Epidermal melanocyte (primary cell): ENCODE measurements at regions not wholly inside any gene's neighbourhood (a gene's known extent, or its start where the extent isn't known, plus 50 kb on each side); places are given as distances from the start of the nearest gene placed in this dataset.

Experiments used
- DNase-seq: peaks from one replicate; pipeline ENCODE4 v3.0.0; 2011; ENCODE audit warnings: low spot score; ENCODE audit not compliant: insufficient read length

DNA sequence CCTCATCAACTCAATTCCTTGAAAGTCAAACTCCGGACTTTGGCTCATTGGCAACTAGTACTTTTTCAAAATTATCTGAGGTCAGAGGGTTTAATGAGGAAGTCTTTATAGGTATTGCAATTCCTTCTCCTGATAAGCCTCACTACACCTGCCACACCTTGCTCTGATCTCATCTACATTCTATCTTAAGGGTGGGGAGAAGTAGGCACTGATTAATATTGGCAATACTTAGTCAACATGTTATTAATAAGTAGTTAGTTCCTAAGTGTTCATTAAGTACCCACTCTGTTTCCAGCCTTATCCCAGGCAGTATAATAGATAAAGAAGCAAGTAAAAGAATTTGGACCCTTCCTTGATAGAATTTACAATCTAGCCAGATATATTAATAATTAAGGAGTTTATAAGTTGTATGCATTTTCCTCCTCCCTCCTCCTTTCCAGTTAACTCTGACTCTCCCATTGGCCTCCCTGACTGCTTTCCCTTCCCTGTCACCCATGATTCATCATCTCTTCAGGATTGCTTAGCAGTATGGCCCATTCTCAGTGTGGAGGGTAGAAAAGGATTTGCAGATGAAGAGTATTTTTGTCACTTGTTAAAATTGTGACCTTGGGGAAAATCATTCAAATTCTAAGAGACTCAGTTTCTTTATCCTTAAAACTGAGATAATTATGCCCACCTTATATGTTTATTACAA, 231.0 kb upstream of the ATP2B1 start:
- no peak for DNase-seq

DNA sequence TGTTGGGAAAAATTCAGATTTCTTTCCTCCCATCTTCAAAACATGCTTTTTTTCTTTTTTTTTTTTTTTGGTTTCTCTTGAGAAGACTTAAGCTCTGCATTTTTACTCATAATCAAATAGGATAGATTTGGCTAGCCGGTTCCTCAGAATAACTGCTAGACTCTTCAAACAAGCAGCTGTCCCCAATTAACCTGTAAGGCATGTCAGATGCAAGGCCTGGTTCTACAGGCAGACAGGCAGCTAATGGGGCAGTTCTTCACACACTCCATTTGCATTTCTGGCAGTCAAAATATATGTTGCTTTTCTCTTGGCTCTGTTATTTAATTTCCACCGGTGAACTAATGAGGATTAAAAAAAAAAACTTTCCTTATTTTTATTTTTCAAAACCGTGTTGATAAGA, 228.0 kb upstream of the ATP2B1 start:
- DNase-seq, result no peak

GRCh38 chr12:89935850-89936249, 227.2 kb upstream of the ATP2B1 start:
- no peak for DNase-seq

DNA sequence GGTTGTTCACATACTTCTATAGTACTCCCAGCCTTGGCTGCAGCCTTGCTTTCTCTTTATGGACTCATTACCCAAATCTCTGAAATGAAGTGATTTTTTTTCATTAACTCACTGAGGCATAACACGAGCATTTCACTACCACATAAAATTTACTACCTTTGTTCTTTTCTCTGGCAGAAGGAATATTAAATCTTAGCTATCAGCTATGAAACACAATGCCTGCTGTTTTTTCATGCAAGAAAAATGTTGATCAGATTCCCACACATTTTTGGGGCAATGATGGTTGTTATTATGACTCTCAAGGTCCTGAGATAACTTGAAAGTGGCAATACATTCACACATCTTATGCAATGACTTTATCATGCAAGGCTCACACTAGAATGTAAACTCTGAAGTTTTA, 225.3 kb upstream of the ATP2B1 start:
- no peak for DNase-seq

DNA sequence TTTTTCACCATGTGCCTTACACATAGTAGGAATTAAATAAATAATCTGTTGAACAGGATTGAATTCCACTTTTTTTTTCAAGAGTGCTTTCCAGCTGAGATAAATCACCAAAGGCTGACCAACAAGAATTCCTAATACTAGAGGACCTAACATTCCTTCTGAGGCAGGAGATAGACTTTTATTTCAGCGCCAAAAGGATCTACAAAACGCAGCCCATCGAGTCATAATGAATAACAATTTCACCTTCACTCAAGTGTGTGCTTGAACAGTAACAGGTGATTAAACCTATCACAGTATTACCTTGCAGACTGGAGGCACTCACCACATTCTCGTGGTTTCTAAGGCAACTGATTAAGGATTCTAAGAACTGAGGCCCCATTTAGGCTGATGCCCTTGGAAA, 224.3 kb upstream of the ATP2B1 start:
- DNase-seq, result no peak

GRCh38 chr12:89928467-89928866, 219.8 kb upstream of the ATP2B1 start:
- DNase-seq, result no peak

DNA sequence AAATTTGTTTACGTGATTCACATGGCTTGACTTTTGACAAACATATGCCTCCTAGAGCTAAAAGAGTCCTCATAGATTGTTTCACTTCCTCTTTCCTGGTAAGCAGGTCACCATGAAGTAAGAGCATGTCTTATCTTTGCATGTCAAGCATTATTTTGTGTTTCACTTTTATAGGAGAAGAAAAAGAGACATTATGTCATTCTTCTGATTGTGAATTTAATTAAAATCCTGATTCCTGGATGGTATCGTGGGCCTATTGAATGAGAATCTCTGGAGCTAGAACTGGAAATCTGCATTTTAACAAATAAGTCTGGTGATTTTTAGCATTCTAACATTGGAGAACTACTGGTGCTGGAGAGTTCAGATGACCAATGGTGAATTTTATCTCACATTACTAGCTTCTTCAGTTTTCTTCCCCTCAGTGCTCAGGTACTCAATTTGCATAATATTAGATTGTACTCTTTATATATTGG, 218.6 kb upstream of the ATP2B1 start:
- DNase-seq, result no peak

- DNase-seq, result no peak
These were observed 215.6 kb upstream of the ATP2B1 start for GRCh38 chr12:89924191-89924590.

- DNase-seq, result no peak
These were observed 214.5 kb upstream of the ATP2B1 start for GRCh38 chr12:89923091-89923490.

GRCh38 chr12:89920866-89921265, 212.2 kb upstream of the ATP2B1 start:
- peak; percentile 68 for DNase-seq

DNA sequence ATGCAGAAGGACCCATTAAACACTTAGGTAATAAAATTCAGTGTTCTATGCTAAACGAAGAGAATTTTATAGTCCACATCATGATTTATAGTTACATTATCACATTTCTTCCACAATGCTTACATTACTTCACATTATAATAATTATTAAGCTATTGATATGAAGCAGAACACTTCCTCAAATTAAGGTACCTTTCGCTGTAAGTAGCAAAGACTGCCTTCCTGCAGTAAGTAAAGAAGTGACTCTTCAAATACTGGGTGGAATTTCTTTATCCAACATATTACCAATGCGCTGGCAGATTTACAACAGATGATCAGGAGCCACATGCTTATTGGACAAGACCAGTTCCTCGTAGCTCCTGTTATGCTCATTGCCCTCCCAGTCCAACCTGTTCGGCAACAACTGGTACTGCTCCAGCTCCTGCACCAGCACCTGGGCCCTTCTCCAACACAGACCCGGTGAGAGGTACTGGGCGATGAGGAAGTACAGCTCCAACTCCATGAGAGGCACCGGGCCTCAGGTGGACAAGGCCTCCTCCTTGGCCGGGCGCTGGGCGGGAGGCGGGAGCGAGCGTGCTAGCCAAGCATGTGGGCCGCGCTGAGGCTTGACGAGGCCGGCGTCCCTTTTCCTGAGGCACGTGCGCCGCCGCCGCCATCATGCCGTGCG, 210.7 kb upstream of the ATP2B1 start:
- no peak for DNase-seq

- no peak for DNase-seq
These were observed 209.7 kb upstream of the ATP2B1 start for GRCh38 chr12:89918172-89918846.

- DNase-seq, result no peak
These were observed 201.1 kb upstream of the ATP2B1 start for GRCh38 chr12:89909753-89910152.

GRCh38 chr12:89907659-89908058, 199.0 kb upstream of the ATP2B1 start:
- DNase-seq, result no peak

DNA sequence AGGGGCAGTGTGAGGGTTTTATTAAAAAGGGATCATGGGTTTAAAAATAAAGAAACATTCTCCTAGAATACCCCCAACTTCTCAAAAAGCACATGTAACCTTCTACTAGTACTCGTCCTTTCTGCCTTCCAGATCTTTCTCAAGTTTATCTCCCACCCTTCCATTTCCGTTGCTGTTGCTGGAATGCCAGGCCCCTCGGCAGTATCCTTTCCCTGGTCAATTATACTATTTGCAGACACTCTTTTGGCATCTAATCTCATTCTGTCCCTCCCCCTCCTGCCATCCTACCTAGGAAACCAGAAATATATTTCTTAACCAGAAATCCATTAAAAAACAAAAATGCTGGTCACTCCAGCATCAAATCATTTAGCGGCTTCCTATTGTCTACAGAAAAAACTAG, 198.2 kb upstream of the ATP2B1 start:
- no peak for DNase-seq

DNA sequence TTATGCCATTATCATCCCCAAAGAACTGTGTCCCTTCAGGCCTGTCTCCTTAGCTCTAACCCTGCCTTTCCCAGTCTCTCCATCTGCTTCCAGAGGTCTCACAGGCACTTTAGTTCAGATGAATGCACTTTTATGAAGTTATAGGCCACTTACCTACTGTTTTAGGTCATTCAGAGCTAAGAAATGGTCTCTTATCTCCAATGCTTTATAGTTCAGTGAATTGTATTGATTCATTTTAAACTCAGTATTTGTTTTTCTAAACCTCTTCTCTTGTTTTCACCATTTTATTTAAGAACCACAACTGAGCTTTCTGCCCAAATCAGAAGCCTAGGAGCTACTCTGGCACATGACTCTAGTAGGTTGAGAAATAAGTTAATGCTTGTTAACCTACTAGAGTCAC, 197.5 kb upstream of the ATP2B1 start:
- DNase-seq, result no peak

DNA sequence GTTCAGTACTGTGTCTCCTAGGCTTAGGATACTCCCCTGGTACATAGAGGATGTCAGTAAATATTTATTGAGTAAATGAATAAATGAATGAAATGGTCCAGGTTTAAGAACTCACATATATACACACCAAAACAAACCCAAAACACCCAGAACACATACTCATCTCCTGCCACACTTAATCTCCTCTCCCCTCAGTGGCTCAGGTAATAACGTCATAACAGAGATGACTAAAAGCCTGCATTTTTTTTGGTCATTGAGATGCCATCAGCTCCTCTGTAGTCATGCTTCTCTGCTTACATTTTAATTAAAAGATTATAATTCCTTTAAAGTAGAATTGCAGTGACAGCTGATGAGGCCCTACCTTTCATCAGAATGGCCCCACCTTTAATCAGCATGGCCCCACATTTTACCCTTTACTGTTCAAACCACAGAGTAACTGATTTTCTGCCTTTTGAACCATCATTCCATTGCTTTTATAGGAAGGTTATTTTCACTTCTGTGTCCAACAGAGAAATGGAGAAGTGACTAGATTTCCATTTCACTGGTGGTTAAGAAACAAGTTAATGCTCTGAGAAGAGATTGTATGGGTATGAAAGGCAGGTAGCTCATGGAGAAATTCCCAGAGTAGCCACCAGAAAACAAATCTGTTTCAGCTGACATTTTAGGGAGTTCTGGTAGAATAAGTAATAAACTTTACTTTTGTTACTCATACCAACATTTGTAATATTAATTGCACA, 193.4 kb upstream of the ATP2B1 start:
- DNase-seq, result no peak

- no peak for DNase-seq
These were observed 192.7 kb upstream of the ATP2B1 start for GRCh38 chr12:89901319-89901718.

DNA sequence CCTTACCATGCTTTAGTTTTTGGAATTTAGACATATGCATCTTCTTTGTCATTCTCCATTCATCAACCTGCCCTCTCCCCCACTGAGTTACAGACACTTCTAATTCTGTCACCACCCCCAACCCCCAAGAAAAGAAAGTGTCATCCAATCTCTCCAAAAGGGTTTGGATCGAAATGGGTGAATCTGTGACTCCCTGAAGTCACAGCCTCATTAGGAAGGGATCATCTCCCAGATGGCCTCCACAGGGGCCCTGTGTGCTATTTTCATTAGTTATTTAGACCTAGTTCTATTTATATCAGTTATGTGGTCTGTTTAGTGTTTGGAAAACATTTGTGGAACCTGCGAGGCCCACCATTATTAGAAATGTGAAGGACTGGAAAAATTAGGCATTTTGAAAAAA, 191.0 kb upstream of the ATP2B1 start:
- no peak for DNase-seq

- DNase-seq, result no peak
These were observed 187.0 kb upstream of the ATP2B1 start for GRCh38 chr12:89895591-89895990.

DNA sequence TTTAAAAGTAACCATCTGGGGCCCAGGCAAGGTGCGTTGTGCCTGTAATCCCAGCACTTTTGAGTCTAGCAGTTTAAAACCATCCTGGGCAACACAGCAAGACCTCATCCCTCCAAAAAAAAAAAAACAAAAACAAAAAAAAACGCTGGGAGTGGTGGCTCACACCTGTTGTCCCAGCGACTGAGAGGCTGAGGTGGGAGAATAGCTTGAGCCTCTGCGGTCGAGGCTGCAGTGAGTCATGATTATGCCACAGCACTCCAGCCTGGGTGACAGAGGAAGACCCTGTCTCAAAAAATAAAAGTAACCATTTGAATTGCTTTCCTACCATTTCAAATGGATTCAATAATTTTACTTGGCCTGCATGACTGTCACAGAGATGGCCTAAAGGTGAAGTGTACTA, 186.5 kb upstream of the ATP2B1 start:
- no peak for DNase-seq
